ENCODE measurements at regions not wholly inside any gene's neighbourhood (a gene's known extent, or its start where the extent isn't known, plus 50 kb on each side); places are given as distances from the start of the nearest gene placed in this dataset.
"Not testable (repeated sequence)": the region's sequence is repeated elsewhere in the genome, so short reads cannot be mapped to it uniquely, and the experiment has no call there.

DNA sequence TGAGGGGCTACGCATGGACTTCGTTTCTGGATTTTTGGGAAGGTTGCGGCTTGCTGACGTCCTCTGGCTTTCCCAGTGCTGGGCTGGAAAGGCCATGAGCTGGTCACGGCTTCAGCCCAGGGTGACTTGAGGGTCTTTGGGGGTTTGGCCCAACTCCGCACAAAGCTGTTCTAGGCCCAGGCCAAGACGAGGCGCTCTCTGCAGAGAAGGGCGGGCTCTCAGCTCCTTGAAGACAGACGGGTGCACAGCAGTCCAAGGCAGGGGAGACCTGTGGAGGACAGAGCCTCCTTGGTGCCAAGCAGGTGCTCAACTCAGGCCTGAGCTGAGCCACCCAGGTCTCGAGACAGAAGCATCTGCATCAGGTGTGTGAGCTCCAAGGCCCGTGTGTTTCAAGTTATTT is 1003.7 kb downstream of the BRD1 start:
- no peak for DNase-seq (ENCODE audit: low read depth in 2 of 3, low spot score in 2 of 3)

DNA sequence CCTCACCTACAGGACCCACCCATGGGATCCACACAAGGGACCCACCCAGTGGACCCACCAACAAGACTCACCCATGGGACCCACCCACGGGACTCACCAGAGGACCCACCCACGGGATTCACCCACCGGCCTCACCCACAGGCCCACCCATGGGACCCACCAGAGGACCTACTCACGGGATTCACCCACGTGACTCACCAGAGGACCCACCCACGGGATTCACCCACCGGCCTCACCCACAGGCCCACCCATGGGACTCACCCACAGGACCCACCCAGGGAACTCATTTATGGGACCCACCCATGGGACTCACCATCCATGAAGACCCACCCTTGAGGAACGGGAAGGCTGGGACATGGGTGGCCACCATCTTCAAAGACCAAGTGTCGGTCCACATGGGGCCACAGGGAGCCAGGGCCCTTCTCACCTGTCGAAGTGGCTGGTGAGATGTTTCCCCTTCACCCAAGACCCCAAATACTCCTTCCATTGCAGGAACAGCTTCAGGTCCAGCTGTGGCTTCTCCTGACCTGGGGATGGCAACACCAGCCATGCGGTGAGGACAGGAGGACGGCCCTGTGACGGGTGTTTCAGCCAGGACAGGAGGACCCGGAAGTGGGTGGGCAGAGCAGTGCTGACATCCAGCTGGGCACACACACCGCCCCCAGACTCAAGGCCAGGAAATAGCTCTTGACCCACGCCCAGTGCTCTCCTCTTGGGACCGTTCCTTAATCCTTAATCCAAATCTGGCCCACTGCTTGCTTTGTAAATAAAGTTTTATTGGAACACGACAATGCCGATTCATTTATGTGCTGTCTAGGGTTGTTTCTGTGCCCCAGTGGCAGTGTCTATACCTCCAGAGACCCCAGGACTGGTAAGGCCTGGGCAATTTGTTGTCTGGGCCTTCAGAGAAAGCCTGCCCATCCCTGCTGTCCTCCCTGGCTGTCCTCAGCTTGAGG is 1005.1 kb downstream of the BRD1 start:
- no peak for DNase-seq (ENCODE audit: low read depth in 2 of 3, low spot score in 2 of 3)

DNA sequence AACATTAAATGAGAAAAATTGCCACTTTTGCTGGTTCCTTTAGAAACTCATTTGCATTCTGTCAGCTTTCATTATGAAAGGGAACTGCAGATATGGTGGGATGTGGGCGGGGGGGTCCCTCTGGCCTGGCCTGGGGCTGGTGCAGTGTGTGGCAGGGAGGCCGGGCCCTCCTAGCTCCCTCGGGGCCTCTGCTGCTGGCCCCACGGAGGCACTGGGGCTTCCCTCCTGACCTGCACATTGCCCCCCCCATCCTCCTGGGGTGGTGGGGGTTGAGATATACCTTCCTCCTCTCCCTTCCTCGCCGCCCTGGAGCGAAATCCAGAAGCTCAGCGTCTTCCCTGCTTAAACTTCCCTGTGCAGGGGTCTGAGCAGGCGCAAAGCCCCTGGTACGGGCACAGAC is 1005.9 kb downstream of the BRD1 start:
- no peak for DNase-seq (ENCODE audit: low read depth in 2 of 3, low spot score in 2 of 3)

DNA sequence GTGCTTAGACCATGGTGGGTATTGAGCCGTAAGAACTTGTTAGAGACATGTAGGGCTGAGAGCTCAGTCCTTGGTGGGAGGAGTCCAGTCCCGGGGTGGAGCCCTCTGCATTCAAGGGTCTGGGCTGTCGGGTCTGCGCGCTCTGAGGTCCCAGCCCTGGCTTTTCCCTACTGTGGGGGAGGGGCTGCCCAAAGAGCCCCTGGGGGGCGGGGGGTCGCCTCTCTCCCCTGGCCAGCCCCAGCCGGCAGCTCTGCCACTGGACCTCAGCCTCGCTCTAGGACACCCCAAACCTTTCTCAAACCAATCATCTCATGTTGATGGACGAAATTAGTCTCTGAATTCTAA is 1006.4 kb downstream of the BRD1 start:
- DNase-seq (ENCODE audit: low read depth in 2 of 3, low spot score in 2 of 3) = no peak

DNA sequence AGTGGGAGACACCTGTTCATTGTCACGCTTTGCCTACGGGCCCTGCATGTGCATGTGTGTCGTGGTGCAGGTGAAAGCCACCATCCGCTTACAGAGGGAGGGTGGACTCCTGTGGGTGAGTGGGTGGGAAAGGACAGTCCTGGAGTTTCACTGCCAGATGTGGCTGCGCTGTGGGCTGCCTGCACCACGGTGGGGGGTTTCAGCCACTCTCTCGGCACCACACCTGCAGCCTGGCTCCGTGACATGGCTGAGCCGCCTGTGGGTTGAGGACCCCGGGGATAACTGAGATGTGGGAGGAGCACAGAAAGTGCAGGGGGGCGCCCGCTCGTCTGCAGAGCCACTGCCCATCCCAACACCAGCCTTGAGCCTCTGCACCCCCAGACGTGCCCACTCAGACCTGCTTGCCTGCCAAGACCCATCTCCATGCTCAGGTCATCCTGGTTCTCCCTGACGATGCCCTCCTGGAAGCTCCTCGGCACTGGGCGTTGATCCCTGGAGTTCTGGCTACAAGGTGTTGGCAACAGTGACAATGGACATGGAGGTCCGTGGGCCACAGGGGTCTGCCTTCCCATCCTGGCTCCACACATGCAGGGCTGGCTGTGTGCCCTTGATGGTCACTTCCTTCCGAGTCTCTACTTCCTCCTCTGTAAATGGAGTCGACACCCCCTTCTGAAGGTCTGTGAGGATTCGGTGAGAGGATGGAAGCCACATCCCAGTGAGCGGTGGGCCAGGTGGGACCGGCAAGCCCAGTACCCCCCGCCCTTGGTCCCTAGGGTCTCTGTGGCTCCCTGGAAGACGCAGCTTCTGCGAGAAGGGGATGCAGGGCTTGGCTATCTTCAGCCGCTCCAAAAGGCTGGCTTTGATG is 1007.0 kb downstream of the BRD1 start:
- DNase-seq (ENCODE audit: low read depth in 2 of 3, low spot score in 2 of 3) = no peak

DNA sequence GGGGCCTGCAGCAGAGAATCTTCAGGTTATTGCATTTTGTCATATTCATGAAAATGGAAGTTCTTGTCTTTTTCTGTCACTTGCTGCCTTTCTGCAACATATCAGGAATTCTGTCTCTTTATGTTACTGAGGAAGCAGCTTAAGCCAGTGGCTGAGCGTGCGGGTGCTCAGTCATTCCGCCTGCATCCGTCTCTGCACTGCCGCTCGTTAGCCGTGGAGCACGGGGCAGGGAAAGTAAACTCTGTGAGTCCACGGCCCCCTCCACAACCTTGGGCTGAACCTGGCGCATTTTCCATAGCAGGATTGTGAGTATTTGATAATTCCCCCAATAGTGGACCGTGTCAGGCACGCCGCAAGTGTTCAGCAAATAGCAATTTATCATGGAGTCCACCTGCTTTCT is 1007.7 kb downstream of the BRD1 start:
- no peak for DNase-seq (ENCODE audit: low read depth in 2 of 3, low spot score in 2 of 3)

DNA sequence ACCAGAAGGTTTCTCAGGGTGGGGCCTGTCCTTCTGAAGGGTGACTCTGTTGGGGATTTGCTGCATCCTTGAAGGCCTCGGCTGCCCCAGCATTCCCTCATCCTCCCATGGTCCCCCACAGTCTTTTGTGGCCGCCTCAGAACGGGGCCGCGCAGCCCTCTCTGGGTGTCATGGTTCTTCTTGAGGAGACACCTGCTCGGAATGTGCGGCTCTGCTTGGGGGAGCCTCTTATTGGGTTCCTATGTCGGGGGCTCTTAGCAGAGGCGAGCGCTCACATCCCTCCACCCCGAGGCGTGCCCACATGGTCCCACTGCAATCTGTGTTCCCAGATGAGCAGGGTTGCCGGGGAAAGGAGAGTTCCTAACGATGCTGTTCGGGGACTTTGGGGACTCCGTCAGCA is 1008.4 kb downstream of the BRD1 start:
- no peak for DNase-seq (ENCODE audit: low read depth in 2 of 3, low spot score in 2 of 3)

DNA sequence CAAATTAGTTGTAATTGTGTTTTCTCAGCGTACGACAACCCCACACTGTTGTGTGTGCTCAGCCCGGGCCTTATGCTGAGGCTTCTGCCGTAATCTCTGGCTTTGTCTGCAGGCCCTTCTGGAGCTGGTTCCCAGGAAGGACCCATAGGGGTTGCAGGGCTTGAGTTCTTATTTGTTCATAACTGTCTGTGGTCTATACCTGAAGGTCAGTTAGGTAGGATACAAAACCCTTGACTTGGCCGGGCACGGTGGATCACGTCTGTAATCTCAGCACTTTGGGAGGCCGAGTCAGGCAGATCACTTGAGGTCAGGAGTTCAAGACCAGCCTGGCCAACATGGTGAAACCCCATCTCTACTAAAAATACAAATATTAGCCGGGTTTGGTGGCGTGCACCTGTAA is 1010.2 kb downstream of the BRD1 start:
- DNase-seq (ENCODE audit: low read depth in 2 of 3, low spot score in 2 of 3) = not testable (repeated sequence)

DNA sequence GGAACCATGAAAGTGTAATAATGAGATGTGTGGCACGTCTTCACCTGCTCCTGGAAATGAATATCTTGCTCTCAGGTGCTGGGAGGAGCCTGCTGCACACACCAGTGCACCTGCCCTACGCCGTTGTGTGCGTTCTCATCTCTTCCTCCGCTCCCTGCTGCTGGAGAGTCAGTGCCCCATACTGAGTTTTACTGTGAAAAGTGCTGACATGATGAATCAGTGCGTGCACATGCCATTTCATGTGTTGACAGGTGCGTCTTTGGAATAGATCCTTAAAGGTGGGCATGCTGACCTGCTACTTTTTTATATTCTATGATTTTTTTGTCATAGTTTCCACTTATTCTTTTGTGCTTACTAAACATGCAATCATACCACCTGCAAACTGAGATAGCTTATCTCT is 1015.8 kb downstream of the BRD1 start:
- DNase-seq (ENCODE audit: low read depth in 2 of 3, low spot score in 2 of 3) = no peak

DNA sequence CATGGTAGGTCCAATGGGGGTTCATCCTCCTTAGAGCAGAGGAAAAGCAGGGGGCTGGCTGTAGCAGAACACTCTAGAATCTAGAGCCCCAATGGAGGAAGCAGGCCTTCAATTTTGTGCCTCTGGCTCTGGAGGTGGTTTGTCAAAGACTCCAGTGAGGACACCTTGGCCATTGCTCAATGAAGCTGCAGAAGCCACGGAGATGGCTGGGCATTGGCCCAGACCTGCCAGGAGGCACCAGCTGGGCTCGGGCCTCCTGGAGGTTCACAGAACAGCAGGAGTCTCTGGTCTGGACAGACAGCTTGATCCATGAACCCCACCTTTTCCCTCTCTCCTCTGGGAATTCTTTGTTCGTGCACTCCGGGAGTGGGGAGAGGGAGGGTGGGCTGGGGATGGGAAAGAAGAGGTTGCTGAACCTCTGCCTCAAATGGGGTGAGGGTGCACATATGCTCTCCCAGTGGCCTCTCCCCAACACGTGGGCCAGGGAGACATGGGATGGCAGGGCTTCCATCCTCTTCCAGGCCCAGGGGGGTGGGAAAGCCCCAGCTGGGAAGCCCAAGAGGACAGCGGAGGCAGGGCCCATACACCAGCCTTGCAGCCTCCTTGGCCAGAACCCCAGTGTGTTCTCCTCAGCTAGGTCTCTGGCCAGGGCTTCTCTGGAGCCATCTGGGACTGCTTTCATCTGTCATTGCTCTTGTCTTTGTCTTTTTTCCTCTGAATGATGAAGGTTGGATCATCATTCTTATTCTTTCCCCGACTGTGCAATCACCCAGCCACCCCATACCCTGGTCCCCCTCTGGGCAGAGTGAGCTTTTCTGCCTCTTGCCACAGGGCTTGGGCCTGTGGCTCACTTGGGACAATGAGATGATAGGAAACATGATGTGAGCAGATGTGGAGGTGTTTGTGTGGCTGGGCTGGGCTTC is 1019.4 kb downstream of the BRD1 start:
- DNase-seq (ENCODE audit: low read depth in 2 of 3, low spot score in 2 of 3) = no peak

DNA sequence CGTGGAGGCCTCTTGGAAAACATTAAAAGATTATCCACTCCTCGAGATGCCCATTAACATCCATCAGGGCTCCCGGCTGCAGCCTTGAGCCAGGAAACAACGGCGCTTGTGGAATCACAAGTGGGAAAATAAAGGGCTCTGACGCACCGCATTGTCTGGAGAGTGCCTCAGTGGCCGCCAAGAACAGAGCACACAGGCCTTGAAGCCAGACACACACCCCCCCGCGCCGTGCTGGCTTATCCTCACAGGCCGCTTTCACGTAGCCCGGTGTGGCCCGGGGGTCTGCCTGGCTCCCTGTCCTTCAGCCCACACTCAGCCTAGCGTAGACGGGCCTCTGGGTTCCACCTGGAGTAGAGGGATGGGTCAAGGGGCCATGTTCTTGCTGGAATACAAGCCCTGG is 1020.5 kb downstream of the BRD1 start:
- DNase-seq (ENCODE audit: low read depth in 2 of 3, low spot score in 2 of 3) = no peak

DNA sequence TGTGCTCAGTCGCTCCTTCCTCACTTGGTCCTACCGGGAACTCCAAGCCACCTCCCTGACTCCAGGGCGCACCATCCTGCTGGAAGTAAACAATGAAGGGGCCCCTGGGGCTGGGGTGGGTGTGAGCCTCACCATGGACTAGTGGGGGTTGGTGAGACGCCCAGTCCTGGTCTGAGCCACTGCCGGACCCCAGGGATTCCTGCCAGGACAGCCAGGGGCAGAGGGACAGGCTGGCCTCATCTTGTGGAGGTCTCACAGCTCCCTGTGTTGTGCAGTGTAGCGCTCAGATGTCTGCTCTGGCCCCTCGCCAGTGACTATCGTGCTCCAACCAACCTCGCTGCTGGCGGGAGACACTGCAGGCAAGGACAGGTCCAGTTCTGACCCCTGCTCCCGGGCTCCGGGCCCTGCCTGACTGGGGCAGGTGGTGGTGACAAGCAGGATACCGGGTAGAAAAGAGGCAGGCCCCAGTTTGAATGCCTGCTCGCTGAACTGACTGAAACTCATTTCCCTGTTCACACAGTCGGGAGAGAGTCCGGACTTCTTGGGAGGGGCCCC is 1021.4 kb downstream of the BRD1 start:
- no peak for DNase-seq (ENCODE audit: low read depth in 2 of 3, low spot score in 2 of 3)

DNA sequence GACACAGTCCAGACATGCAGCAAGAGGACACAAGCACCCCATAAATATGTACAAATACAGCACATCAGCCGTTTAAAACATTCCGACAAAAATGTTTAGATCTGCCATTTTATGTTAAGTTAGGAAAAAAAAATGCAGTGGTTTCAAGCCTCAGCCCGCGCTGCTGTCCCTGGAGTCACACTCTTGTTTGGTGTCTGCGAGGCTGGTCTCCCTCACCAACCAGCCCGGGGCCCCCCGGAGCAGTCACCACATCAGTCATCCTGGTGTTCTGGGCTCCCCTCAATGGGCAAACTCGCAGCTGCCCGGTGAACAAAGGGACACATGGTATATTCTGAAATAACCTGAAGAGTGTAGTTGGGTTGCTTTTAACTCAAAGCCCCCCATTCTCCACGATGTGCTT is 1022.2 kb downstream of the BRD1 start:
- DNase-seq (ENCODE audit: low read depth in 2 of 3, low spot score in 2 of 3) = no peak

DNA sequence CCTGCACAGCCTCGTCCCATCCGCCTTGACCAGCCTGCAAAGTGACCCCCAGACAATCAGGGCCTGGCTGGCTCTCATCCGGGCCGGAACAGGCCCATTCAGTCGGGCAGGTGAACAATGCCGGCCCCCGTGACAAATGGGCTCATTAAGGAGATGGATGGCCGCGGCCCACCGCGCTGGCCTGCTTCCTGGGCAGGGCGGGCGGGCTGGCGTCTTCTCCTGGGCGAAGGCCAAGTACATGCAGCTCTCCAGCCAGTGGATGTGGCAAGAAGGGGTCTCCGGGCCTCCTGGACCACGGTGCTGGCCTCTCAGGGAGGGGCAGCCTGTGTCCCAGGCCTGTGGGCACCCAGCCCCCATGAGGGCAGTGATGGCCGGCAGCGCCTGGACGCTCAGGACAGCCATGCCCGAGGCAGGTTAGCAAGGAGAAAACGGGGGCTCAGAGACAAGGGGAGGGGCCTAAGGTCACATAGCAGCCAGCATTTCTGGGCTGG is 1022.8 kb downstream of the BRD1 start:
- DNase-seq (ENCODE audit: low read depth in 2 of 3, low spot score in 2 of 3) = no peak

DNA sequence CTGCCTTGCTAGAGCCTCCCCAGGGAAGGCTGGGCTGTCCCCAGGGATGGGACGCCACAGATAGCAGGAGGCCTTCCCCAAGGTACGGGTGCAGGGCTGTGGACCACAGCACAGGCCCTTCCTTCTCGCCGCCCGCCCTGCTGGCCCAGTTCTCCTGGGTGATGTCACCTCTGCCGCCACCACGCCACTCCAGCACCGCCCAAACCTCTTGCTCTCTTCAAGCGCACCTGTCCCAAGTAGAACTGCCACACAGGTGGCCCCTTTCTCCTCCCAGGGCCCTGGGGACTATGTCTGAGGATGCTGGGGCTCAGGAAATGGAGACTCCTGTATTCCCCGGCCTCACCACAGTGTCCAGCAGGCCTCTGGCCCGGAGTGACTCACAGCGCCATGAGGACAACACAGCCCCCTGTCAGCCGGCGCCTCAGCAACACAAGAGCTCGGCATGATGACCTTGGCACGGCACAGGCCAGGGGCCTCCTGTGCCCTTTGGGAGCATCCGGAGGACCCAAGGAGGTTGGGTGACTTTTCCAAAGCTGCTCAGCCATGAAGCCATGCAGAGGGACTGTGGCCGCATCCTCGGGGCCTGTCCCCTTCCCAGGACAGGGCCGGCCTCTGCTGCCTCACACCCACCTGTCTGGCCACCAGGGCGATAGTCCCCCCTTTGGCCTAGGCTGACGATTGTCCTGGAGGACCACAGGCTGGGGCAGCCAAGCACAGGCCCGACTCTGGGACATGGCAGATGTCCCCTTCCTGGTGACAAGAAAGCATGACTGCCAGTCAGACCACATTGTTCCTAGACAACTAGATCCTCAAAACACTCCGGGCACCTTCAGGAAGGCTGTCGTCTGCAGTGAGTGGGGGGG is 1023.5 kb downstream of the BRD1 start:
- DNase-seq (ENCODE audit: low read depth in 2 of 3, low spot score in 2 of 3) = no peak

DNA sequence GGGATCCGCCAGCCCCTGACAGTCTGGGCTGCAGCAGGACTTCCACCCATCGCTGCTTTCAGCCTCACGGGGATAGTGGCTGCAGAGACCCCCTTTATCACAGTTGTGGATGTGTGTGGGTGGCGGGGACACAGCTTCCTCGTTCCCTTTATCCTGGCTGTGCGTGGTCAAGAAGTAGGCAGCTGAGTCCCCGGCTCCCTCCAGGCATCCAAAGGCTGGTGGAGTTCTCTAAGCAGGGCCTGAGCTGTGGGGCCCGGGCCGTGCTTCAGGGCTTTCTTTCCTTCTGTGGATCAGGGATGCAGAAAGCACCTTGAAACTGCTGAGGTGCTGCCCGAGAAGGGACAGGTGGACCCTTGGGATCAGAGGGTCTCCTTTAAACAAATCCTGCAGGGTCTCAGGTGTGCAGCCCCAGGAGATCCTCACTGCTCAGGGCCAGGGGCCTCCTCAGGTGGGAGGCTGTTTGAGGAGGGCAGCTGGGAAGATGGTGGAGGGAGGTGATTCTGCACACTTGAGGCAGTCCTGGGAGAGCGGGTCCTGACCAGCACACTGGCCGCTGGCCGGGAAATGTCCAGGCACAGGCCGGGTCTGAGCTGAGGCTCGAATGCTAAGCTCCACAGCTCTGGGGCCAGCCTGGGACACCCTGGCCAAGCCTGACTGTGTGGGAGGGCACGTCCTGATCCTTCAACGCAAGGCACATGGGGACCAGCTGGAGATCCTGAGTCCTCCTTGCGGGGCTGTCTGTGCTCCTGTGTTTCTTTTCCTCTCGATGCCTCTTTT is 1024.3 kb downstream of the BRD1 start:
- DNase-seq (ENCODE audit: low read depth in 2 of 3, low spot score in 2 of 3) = no peak

DNA sequence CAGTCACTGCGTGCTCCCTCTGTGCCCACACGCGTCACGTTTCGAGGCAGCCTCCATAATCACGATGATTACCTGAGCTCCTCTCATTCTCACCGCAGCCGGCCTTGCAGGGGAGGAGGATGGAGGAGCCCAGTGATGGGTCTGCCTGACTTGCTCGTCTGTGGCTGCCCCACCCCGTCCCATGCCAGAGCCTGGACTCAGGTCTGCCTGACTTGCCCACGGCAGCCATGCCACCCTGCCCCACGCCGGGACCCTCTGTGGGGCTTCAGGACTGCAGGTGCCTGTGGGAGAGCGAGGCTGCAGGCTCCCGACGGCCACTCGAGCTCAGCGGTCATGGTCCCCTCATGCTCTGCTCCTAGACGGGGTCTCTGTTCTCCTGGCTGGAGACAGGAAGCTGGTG is 1025.1 kb downstream of the BRD1 start:
- DNase-seq (ENCODE audit: low read depth in 2 of 3, low spot score in 2 of 3) = no peak

DNA sequence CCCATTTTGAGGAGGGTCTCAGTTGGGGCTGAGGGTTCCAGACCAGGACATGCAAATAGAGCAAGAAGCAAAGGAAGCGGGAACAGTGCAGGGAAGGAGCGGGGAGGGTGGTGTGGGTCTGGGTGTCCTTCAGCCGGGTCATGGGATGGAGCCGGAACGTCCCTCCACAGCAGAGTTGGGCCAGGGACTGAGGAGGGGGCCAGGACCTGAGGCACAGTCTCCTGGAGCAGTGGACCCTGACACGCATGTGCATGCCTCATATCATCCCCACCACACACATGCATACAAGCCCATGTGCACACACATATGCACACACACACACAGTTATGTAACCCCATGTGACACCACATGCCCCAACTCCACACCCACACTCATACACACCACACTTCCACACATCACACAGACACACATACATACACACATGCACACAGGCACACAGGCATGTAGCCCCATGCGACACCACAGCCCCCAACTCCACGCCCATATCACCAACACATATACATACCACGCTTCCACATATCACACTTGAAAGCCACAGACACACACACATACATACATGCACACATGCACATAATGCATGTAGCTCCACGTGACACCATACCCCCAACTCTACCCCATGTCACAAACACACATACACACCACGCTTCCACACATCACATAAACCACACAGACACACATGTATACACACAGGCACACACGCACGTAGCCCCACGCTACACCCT is 1026.6 kb downstream of the BRD1 start:
- no peak for DNase-seq (ENCODE audit: low read depth in 2 of 3, low spot score in 2 of 3)

All from hematopoietic multipotent progenitor cell (in vitro differentiated cells).